IPS-NIHi7 (cell line): ENCODE measurements at regions not wholly inside any gene's neighbourhood (a gene's known extent, or its start where the extent isn't known, plus 50 kb on each side); places are given as distances from the start of the nearest gene placed in this dataset.

Source experiments
- DNase-seq: peaks from one replicate; pipeline ENCODE4 v3.0.0; 2012; ENCODE audit warnings: mixed read lengths; ENCODE audit errors: extremely low spot score

DNA sequence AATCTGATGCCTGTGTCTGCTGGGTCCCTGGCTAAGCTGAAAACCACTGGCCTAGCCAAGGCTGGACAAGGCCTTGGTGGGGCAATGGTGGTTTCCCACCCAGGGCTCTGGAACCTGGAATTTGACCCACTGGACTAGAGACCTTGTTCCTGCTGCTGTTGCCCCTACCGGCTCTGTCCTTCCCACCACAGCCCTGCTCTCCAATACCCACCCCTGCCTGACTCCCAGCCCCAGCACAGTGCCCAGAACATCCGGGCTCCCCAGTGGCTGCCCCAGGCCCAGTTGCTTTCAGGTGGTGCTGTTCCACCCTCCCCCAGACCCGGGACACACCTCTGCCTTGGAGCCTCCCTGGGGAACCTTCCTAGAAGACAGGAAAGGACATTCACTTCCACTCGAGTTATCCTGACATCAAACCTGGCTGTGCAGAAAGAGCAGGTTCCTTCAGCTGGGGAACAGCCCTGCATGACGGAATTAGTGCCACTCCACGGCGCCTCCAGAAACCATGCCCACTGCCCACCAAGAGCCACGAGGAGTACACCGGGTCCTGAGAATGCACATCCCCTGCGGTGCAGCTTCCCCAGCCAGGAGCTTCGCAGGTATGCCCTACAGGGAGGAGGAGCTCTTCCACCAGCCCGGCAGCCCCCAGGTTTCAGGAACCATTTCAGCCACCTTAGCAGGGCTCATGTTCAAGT lies 152.8 kb downstream of the OAT start:
- no peak for DNase-seq

DNA sequence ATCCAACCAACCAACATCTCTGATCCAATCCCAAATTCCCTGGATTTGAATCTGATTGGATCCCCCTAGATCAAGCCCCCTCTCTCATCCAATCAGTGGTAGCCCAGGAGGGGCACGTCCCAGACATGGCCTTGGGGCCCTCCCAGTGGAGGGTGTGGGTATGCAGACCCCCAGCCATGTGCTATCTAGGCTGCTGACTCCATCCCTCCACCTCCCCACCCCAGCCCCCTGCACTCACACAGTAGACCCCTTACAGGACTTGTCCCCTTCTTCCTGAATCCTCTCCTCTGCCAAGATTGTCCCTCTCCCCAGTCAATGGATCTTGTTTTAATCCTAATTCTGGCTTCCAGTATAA lies 153.4 kb downstream of the OAT start:
- no peak for DNase-seq

DNA sequence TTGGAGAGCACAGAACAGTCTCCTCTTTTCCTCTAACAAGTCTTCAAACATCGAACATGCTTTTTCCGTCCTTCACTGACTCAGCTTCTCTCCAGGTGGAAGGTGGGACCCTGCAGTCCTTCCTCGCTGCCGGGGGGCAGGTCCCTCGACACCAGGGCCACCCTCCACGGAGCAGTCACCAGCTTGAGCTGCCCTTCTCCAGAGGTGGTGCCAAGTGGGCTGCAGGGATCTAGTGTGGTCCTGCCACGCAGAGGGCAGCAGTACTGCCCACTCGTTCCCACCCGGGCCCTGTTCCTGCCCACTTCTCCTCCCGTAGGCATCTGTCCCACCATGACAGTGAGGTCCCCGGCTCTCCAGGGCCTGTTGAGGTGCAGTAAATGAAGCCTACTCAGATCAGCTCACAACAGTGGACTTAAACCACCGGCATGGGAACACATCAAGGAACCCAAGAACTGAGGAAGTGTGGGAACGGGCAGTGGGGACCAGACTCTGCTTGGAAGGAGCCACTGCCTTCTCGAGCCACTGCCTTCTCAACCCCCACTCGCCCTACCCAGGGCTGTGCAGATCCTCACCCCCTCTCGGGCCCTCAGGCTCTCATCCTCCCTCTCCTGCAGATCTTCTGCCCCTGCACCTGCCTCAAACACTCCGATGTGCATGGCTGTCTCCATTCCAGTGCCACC lies 153.9 kb downstream of the OAT start:
- DNase-seq = no peak

DNA sequence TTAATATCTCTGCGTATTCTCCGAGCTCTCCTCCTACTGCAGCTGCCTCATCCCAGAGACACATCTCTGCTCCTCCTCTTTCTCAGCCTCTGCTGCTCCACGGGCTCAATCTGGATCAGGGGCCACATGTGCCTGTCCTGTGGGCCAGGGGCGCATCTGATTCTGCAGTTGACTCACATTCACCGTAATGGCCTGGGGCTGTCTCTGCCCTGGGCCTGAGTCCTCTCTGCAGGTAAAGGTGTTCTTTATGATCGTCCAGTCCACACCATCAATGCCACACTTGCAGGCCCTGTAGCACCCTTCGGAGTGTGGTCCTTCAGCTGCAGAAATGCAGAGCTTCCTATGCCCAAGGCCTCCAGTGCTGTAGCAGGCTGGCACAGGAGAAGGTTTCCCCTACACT lies 154.5 kb downstream of the OAT start:
- DNase-seq = no peak

- DNase-seq = no peak
These were observed 155.0 kb downstream of the OAT start for GRCh38 chr10:124263726-124264125.

GRCh38 chr10:124262971-124263370 lies 155.8 kb downstream of the OAT start:
- DNase-seq = no peak

- no peak for DNase-seq
These were observed 156.4 kb downstream of the OAT start for GRCh38 chr10:124262234-124262865.

DNA sequence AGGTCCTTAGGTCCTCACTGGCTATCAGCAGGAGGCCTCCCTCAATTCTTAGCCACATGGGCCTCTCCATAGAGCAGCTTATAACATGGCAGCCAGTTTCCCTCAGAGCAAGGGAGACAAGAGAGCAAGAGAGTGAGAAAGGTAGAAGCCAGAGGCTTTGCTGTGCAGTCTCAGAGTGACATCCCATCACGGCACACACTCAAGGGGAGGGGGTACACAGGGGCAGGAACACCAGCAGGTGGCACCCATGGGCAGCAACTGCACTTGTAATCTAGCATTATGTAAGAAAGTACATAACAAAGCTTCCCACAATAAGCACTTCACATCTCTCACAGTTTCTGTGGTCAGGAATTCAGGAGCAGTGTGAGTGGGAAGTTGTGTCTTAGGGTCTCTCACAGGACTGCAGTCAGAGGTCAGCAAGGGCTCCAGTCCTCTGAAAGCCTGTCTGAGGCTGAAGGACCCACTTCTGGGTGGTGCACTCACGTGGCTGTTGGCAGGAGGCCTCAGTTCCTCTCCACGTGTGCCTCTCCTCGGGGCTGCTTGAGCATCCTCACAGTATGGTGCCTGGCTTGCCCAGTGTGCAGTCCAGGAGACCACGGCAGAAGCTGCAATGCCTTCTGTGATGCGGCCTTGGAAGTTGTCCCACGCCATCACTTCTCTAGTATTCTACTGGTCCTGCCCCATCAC lies 159.4 kb downstream of the OAT start:
- peak; percentile 42 for DNase-seq

GRCh38 chr10:124257781-124258180 lies 160.9 kb downstream of the OAT start:
- DNase-seq = no peak

- no peak for DNase-seq
These were observed 162.6 kb downstream of the OAT start for GRCh38 chr10:124256151-124256550.

GRCh38 chr10:124255556-124255955 lies 162.2 kb upstream of the CHST15 start:
- DNase-seq = no peak

GRCh38 chr10:124254490-124254889 lies 161.1 kb upstream of the CHST15 start:
- no peak for DNase-seq

GRCh38 chr10:124253006-124253405 lies 159.6 kb upstream of the CHST15 start:
- DNase-seq = no peak

- DNase-seq = no peak
These were observed 158.8 kb upstream of the CHST15 start for GRCh38 chr10:124252097-124252715.

- DNase-seq = no peak
These were observed 158.1 kb upstream of the CHST15 start for GRCh38 chr10:124251317-124252065.

DNA sequence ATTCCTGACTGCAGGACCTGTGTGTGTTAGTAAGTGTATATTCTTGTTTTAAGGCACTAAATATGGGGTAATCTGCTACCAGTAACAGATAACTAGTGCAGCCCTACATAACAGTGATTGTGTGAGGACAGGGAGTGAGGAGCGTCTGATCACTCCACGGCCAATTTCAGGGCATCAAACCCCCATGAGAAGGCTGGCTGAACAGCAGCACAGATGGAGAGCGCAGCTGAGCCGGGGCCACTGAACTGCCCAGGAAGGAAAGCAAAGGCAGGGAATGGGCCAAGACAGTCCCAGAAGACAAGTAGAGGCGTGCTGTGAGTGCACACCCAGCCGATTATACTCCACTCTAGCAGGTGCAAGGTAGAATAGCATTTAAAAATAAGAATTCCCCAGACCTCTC lies 157.1 kb upstream of the CHST15 start:
- no peak for DNase-seq

DNA sequence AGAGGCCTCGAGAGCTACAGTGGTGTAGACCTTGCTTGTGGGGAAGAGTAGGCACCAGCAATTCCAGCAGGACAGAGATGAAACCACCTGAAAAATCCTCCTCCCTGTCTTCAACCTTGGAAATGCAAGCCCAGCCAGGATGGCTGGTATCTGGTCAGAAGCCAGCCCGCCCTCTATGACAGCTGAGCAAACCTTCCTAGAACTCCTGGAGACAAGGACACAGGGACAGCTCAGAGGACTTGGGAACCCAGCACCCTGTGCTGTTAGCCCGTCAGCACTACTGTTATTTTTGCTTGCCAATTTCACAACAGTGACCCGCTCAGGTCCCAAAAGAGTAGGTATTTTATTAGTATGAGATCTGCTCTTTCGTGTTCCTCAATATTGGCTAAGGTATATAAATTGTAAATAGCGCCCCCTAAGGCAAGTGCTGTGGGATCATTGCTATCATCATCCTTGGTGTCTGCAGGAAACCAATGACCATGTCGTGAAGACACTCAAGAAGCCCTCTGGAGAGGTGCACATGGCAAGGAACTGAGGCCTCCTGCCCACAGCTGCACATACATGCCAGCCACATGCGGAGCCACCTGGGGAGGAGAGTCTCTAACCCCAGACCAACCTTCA lies 156.5 kb upstream of the CHST15 start:
- DNase-seq = peak; percentile 63

DNA sequence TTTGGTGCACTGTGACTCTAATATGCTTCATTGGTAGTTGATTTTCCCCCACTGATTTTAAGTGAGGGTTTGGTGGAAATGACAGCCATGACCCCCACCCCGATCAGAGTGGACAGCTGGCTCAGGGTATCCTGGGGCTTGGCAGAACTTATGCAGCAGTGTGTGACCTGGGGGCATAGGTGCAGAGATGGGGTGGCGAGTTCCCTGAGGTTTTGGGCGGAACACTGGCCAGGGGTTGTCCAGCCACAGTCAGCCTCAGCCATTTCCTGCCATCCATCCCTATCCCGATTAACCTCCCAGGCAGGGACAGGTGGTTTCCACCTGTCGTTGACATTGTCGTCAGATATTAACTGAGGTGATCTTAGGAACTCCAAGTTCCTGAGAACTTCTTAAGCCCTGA lies 155.8 kb upstream of the CHST15 start:
- no peak for DNase-seq

GRCh38 chr10:124248056-124249045 lies 155.0 kb upstream of the CHST15 start:
- no peak for DNase-seq
